ENCODE measurements at regions not wholly inside any gene's neighbourhood (a gene's known extent, or its start where the extent isn't known, plus 50 kb on each side); places are given as distances from the start of the nearest gene placed in this dataset.
"Not testable (repeated sequence)": the region's sequence is repeated elsewhere in the genome, so short reads cannot be mapped to it uniquely, and the experiment has no call there.

DNA sequence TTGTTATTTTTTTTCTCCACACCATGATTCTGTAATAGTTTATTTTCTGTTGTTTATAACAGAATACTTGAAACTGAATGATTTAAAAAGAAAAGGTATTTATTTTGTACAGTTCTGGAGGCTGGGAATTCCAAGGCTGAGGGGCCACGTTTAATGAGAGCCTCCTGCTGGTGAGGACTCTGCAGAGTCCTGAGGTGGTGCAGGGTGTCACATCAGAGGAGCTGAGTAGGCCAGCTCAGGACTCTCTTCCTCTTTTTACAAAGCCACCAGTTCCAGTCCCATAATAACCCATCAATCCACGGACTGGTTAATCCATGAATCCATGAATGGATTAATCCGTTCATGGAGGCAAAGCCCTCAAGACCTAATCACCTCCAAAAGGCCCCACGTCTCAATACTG is 71.6 kb downstream of the TFAP2A start:
- no peak for DNase-seq

DNA sequence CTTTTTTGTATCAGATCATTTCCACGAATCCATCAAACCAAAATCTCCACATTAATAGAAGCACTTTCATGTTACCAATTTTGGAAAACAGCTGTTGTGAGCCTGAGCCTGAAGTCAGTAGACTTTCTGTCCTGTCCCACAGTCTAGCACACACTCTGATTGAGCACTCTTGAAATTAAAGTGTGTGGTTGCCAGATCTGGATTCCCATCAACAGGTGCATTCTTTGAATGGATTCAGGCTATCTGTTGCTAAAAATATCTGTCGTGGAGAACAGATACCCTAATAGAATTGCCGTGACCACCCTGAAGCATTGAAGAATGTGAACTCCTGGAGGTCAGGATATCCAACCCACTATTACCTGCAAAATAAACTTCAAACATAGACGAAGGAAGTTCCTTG is 73.3 kb downstream of the TFAP2A start:
- DNase-seq = no peak

DNA sequence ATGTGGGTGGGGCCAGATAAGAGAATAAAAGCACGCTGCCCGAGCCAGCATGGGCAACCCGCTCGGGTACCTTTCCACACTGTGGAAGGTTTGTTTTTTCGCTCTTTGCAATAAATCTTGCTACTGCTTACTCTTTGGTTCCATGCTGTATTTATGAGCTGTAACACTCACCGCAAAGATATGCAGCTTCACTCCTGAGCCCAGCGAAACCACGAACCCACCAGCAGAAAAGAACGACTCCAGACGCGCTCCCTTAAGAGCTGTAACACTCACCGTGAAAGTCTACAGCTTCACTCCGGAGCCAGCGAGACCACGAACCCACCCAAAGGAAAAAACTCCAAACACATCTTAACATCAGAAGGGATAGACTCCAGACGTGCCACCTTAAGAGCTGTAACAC is 76.7 kb downstream of the TFAP2A start:
- no peak for DNase-seq

DNA sequence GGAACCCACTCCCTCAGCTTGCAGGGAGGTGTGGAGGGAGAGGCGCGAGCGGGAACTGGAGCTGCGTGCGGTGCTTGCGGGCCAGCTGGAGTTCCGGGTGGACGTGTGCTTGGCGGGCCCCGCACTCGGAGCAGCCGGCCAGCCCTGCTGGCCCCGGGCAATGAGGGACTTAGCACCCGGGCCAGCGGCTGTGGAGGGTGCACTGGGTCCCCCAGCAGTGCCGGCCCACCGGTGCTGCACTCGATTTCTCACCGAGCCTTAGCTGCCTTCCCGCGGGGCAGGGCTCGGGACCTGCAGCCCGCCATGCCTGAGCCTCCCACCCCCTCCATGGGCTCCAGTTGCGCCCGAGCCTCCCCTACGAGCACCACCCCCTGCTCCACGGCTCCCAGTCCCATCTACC is 77.5 kb downstream of the TFAP2A start:
- DNase-seq = not testable (repeated sequence)

DNA sequence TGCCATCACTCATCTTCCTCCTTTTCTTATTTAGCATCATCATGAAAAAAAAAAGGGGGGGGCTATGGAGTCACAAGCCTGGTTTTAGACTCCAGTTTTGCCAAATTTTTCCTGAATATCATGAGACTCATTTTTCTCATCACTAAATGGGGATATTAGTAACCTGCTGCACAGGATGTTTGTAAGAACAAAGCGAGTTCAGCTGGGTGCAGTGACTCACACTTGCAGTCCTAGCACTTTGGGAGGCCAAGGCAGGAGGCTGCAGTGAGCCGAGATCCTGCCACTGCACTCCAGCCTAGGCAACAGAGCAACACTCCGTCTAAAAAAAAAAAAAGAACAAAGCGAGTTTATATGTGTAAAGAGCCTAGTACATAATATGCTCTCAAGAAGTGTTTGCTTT is 82.8 kb downstream of the TFAP2A start:
- DNase-seq = no peak

DNA sequence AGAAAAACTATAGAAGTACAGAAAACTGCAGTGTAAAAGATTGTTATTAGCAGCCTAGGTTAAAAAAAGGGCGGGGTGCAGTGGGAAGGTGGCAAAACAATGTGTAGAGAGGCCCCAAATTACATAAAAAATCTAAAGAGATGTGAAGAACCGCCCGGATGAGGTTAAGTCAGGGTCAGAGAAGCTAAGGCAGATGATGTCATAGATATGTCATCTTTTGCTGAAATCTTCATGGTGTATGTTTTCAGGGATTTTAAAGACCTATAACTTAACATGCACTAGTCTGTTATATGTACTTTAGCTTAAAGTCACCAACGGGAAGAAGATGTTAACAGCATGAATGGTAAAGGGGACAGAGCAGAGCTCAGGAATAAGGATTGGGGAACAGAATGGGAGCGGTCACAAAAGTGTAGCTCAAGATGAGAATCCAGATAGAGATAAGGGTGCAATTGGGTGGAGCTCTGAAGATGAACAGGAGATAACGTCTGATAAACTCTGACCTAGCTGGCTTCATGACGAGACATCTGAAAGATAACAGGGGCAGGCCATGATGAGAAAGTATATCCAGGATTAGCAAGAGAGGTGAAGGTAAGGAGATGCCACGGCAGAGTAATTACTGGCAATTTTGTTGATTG is 83.4 kb downstream of the TFAP2A start:
- no peak for DNase-seq

DNA sequence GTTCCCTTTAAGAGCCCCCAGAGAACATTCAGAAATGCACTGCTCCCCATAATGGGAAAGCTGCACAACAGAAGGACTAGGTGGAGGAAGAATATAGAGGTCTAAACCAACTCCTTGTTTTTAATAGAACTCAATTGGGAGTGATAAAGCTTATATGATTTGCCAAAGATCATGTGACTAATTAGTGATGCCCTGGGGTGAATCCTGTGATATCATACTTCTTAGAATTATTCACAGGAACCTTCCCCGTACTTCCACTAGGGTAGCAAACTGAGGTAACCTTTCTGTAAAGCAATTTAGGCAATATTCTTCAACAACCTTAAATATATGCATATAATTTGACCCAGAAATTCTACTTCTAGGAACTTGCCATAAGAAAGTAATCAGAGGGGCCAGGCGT is 84.4 kb downstream of the TFAP2A start:
- DNase-seq = no peak

DNA sequence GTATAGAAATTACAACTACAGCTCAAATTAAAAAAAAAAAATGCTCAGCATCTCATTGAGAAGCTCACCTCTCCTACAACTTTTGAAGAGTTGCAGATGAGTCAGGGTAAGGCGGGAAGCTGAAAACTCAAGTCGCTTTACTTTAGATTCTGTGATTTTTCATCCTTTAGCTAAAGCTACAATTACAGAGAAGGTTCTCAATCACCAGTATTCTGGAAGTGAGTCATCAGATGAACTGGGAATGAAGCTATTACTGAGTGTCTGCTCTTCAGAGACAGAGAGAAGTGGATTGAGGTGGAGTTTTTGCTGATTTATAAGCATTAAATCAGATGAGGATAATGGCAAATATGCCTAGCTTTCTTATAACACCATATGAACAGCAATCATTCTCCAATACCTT is 91.9 kb downstream of the TFAP2A start:
- no peak for DNase-seq

DNA sequence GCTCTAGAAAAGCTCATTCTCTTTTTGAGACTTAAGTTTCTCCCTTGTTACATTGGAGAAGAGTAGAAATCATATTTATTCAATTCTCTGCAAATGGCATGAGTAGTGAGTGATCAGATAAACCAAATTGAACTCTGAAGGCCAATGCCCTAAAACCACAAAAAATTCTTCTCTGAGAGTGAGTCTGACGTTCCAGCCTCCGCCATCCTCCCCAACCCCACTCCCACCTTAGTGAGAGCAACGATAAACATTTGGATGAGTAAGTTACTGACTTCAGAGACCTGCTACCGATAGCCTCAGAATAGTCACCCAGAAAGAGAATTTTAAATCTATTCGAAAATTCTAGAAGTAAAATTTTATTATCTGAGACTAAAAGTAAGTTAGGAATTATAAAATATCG is 94.6 kb downstream of the TFAP2A start:
- DNase-seq = no peak

DNA sequence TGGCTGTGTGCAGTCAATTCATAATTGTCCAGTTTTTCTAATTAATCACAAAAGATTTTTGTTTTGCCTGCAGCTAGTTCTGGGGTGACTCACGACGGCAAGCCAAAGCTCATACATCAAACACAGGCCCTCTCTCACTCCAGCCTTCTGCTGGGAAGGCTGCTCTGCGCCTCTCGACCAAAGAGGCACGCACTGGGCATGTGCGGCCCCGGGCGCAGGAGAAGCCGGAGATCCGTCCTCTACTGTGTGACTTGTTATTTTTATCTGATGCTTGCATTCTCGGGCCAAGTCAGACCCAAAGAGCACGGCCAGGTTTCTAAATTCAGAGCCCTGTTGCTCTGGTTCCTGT is 98.5 kb downstream of the TFAP2A start:
- no peak for DNase-seq

DNA sequence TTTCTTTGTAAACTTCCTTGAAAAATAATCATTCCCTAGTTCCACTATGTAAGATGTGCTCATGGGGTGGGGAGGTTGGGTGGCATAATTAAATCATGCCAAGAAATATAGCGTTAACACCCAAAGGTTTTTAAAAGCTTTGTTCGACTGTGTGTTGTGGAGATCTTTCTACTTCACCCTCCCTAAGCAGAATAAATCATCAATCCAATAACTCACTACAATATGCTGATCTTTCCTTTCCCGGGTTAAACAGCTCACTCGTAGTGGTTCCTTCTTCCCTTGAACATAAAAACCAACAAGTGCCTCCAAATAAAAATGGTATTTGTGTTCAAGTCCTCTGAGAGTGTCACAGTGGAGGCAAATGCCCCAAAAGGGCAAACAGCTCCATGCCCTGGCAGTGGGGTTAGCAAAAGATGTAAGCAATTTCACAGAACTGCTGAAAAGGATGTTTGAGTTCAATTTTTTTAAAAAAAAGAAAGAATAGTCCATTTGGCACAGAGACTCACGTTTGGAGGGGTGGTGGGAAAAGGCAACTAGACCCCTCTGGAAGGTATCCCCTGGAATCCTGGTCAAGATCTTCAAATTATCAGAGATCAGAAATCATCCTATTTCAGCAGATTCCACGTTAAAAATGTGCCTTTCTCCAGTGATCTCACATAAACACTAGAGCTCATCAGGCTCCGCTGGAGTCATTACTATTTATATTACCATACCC is 99.1 kb downstream of the TFAP2A start:
- no peak for DNase-seq

DNA sequence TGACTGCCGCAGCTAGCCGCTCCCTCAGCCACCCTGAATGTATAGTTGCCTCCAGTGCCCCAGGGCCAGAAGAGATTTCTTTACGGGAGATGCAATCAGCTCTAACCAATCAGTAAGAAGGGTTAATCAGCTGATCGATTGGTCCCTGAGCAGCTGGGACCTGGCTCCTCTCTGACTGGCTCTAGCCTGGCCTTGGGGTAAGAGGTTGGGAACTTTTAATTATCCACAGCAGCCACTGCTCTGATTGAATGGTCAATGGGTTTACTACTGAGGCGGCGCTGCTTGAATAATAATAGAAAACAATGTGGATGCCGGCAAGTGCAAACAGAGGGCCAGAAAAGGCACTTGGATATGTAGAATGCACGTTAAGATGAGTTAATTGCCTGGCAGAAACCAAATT is 99.8 kb downstream of the TFAP2A start:
- DNase-seq = no peak

DNA sequence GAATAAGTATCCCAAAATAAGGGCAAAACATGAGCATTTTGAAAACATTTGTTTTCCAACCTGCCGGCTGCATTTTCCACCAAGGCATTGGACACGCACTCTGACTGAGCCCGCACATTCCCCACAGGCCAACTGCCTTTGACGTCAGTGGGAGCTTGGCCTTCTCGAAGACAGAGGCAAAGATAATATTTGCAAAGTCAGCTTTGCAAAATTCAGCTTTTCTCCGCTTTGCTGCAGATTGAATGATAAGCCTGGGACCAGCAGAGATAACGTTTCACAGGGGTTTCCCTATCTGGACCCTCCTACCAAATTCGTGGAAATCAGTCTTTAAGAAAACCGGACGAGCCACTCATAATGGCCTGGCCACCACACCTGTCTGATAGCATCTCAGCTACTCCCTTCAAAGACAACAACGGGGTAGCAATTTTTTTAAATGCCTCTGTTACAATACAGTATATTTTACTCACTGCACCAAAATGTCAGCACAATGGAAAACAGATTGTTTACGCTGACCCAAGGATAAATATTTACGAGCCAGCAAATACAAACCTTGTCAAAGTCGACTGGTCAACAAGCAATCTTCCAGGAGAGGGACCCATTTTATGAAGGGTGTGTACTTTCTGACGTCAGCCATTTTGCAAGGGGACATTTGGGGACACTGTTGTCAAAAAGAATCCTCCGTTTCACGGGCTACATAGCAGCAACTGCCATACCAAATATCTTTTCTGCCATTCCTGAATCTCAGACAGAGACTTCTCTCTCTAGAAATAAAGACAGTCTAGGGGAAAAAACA is 100.5 kb downstream of the TFAP2A start:
- DNase-seq = no peak

DNA sequence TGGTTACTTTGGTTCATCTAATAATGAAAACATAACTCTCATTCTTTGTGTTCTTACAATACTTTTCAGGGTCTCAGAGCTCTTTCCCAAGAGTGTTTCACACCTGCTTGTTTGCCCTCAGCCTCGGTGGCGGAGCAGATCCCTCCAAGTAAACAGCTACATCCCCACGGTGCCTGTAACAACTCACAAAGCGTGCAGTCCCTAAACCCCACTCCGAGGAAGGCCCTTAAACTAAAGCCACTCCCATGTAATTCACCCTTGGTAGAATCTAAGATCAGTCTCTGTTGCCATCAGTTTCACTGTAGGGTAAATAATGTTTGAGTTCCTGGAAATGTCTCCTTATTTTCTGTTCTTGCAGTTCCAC is 101.1 kb downstream of the TFAP2A start:
- no peak for DNase-seq

DNA sequence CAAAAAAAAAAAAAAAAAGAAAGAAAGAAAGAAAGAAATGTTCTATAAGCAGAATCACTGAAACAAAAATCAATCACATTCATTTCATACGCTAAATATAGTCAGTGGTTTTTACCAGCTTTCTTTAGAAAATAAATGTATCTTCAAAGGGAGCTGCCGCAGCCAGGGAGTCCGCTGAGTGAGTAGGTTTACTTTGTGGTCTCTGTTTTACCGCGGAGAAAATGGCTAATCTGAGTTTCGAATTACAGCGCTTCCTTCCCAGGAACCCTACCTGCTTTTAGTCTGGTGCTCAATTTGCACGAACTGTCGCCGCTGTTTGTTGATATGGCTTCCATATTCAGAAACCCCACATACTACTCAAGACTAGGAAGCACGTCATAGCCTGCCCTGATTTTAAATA is 102.4 kb downstream of the TFAP2A start:
- DNase-seq = no peak

DNA sequence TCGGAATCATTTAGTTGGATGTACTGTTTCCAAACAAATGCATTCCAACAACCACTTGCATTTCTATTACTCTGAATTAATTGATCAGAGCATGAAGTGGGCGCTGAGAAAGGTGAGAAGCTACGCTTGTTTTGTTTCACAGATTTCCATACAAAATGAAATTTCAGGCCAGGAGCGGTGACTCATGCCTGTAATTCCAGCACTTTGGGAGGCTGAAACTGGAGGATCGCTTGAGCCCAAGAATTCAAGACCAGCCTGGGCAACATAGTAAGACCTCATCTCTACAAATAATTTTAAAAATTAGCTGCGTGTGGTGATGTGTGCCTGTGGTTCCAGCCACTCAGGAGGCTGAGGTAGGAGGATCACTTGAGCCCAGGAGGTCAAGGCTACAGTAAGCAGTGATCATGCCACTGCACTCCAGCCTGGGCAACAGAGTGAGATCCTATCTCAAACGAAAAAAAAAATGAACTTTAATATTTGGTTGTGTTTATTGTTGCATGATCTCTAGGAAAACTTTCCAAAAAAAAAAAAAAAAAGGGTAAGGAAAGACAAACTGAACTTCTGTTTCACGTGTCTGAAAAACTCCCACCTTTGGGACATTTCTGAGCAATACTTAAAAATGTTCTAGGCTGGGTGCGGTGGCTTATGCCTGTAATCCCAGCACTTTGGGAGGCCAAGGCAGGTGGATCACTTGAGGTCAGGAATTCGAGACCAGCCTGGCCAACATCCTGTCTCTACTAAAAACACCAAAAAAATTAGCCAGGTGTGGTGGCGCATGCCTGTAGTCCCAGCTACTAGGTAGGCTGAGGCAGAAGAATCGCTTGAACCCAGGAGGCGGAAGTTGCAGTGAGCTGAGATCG is 103.1 kb downstream of the TFAP2A start:
- not testable (repeated sequence) for DNase-seq

DNA sequence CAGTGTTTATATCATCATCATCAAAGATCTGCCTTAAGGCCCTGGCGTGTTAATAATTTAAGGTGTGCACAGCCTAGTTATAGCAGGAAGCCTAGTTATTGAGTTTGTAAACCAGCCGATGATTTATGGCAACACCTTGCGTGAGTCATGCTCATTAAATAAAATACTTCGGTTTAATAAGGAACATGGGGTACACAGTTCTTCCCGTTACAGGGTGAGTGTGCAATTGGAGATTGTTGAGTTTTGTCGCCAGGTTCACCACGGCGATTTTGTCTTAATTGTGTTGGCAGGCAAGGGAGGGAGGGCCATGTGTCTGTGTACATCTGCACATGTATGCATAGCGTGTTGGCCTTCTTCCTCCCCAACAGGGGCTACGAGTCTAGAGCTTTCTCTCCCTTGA is 104.0 kb downstream of the TFAP2A start:
- DNase-seq = no peak

DNA sequence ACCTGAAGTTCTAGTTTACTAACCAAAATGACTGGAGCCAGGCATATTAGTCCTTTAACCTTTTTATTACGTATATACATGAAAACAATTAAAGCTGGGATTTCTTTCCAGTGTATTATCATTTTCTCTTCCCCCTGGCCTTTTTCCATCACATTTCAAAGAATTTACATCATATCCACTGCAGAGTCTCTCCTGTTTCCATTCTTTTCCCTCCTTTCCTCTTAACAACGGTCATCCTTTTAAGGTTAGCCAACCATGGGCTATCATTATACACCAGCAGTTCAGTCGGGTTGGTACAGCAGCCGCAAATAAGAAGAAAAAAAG is 104.6 kb downstream of the TFAP2A start:
- DNase-seq = no peak

DNA sequence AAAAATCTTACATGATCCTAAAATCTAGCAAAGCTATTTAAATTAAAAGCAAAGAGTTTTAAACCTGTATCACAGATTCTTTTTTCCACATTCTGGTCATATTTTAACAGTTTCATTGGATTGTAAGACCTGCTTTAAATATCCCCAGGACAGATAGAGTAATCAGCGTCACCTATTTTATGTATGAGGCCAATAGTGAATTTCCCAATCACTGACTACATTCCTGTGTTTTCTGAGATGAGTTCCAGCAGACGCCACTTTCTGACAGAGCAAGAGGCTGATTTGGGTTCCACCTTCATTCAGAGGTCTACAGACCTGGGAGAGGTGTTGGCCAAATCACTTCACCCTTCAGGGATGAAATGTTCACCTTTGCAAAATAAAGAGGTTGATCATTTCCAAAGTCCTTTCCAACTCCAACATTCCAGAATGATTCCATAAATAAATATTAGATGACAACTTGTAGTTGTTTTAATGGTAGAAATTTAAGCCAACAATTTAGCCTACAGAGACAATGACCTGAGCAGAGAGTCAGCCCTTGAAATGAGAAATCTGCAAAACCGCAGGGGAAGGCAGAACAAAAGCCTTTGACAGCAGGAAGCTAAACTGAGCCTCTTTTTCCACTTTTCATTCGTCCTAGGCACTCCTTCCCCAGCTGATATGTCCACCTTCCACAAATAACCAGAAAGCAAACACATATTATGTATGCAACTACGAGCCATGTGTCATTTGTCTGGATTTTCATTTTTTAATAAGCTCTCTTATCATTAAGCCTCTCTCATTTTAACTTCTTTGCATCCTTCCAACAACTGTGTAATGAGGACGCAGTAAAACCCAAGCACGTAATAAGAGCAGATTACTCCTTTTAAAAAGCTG is 105.2 kb downstream of the TFAP2A start:
- DNase-seq = no peak

DNA sequence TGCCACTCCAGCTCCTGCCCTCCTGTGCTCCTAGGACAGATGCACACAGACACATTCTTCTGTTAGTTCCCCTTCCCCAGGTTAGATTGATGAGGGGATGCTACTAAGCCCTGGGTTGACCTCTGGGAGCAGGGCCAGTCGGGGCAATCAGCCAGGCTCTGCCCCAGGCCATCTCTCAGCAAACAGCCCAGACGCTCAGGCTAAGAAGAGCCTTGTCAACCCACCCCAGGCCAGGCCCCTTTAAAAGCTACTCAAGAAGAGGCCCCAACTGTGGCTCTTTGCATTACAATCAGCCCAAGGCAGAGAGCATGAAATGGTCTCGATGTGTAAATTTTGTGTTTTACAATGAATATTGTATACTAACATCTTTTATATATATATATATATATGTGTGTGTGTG is 107.4 kb downstream of the TFAP2A start:
- no peak for DNase-seq

DNA sequence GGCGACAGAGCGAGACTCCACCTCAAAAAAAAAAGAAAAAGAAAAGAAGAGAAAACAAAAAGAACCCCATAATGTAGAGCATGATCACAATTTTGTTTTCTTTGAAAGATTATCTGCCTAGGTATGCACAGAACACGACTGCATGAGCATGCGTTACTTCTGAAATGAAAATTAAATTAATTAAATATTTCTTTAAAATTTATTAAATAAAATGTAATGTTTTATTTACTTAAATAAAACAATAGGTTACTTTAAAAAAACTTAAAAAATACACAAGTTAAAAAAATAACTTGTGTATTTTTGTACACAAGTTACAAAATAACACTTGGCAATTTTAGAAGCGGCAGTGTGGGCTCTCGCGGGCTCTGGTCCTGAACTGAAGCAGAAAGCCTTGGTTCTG is 107.8 kb downstream of the TFAP2A start:
- DNase-seq = no peak

DNA sequence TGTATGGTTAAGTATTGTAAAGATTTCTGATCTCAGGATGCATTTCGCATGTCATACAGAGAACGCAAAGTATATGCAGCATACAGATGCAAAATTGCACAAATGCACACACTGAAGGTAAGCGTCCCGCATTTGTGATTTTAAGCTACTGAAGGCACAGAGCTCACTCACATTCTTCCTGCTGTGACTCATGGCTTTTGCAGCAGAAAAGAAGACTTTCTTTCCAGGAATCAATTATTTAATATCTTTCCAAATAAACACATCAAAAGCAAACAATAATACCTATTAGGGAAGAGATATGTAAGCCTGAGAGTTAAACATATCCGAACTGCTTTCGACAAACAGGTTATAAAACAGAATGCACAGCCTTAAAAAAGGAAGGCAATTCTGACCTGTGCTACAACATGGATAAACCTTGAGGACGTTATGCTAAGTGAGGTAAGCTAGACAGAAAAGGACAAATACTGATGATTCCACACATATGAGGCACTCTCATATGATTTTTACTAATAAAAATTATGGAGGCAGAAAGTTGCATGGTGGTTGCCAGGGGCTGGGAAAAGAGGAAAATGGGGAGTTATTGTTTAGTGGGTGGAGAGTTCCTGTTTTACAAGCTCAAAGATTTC is 109.0 kb downstream of the TFAP2A start:
- no peak for DNase-seq

Data from activated CD8-positive, alpha-beta memory T cell treated with anti-CD3 and anti-CD28 coated beads, Interleukin-2, amount 50 U/mL, for 4 hours (primary cell).